NB4 (cell line): ENCODE measurements at regions not wholly inside any gene's neighbourhood (a gene's known extent, or its start where the extent isn't known, plus 50 kb on each side); places are given as distances from the start of the nearest gene placed in this dataset.

Experiments used
- MAX ChIP-seq: IDR thresholded peaks from 2 replicates; pipeline ENCODE4 v1.6.1; 2011; ENCODE audit warnings: low read depth, low read length
- MYC ChIP-seq: IDR thresholded peaks from 2 replicates; pipeline ENCODE4 v1.6.1; 2011; ENCODE audit warnings: low read depth, low read length
- TF ChIP-seq, protein P1 (sequence below): IDR thresholded peaks from one replicate; pipeline ENCODE4 v1.5.1; 2012; ENCODE audit warnings: low read depth, low read length

DNA sequence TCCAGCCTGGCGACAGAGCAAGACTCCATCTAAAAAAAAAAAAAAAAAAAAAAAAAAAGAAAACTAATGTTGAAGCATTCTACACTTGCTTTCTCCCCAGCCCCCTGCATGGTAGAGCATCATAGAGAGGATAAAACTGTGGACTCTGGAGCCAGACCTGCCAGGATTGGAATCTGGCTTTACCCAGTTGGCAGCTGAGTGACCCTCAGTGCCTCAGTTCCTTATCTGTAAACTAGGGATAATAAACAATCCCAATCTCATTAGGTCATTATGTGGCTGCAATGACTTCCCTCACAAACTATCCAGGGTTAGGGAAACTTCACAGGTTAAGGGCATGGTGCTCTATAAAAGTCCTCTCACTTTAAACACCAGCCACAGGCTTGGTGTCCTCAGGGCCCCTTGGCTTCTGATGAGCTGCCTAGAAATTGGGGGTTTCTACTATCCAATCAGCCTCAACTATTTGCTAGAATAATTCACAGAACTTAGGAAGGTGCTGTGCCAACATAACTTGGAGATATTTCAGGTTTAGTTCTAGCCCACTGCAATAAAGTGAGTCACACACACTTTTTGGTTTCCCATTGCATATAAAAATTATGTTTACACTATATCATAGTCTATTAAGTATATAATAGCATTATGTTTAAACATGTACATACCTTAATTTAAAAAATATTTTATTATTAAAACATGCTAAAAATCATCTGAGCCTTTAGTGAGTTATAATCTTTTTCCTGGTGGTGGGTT lies 180.5 kb upstream of the B3GALT2 start:
- TF ChIP-seq, protein P1, sequence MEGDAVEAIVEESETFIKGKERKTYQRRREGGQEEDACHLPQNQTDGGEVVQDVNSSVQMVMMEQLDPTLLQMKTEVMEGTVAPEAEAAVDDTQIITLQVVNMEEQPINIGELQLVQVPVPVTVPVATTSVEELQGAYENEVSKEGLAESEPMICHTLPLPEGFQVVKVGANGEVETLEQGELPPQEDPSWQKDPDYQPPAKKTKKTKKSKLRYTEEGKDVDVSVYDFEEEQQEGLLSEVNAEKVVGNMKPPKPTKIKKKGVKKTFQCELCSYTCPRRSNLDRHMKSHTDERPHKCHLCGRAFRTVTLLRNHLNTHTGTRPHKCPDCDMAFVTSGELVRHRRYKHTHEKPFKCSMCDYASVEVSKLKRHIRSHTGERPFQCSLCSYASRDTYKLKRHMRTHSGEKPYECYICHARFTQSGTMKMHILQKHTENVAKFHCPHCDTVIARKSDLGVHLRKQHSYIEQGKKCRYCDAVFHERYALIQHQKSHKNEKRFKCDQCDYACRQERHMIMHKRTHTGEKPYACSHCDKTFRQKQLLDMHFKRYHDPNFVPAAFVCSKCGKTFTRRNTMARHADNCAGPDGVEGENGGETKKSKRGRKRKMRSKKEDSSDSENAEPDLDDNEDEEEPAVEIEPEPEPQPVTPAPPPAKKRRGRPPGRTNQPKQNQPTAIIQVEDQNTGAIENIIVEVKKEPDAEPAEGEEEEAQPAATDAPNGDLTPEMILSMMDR, result no peak
- TF ChIP-seq MAX (no peak), MYC (no peak)
